A673 (cell line): ENCODE measurements at regions not wholly inside any gene's neighbourhood (a gene's known extent, or its start where the extent isn't known, plus 50 kb on each side); places are given as distances from the start of the nearest gene placed in this dataset.
"Not testable (repeated sequence)": the region's sequence is repeated elsewhere in the genome, so short reads cannot be mapped to it uniquely, and the experiment has no call there.

ENCODE experiments used
- CTCF ChIP-seq: fragments of 300-800, 200-600 bp; sonication (generic); conservative IDR thresholded peaks from 2 replicates; pipeline ENCODE4 v1.5.1; 2017; ENCODE audit warnings: low read depth, mild to moderate bottlenecking, antibody characterized with exemption, low read length, moderate library complexity, mixed read lengths
- EZH2 ChIP-seq: fragments of 200-600 bp; sonication (generic); IDR thresholded peaks from 2 replicates; pipeline ENCODE4 v1.6.1; 2017; ENCODE audit warnings: borderline replicate concordance, low read depth, mild to moderate bottlenecking, mixed read lengths, antibody characterized with exemption, low read length; ENCODE audit not compliant: poor library complexity, severe bottlenecking

DNA sequence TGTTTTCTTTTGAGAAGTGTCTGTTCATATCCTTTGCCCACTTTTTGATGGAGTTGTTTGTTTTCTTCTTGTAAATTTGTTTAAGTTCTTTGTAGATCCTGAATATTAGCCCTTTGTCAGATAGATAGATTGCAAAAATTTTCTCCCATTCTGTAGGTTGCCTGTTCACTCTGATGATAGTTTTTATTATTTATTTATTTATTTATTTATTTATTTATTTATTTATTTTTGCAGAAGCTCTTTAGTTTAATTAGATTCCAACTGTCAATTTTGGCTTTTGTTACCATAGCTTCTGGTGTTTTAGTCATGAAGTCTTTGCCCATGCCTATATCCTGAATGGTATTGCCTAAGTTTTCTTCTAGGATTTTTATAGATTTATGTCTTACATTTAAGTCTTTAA is 115.9 kb downstream of the MAGEE1 start:
- TF ChIP-seq CTCF, EZH2: not testable (repeated sequence)
